ENCODE measurements at regions not wholly inside any gene's neighbourhood (a gene's known extent, or its start where the extent isn't known, plus 50 kb on each side); places are given as distances from the start of the nearest gene placed in this dataset.

DNA sequence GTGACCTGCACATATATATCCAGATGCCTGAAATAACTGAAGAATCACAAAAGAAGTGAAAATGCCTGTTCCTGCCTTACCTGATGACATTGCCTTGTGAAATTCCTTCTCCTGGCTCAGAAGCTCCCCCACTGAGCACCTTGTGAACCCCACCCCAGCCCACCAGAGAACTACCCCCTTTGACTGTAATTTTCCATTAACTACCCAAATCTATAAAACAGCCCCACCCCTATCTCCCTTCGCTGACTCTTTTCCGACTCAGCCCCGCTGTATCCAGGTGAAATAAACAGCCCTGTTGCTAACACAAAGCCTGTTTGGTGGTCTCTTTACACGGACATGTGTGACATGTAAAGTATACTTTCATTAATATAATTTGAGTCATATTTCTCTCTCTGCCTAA lies 320.3 kb upstream of the TECRL start:
- H3K9ac ChIP-seq (ENCODE audit: low read length): no peak overlapping the region
- H3K79me2 ChIP-seq (ENCODE audit: insufficient read depth, low read length): no peaks in the 10 kb centered on the region
- H3K4me2 ChIP-seq (ENCODE audit: low read length): no peak overlapping the region
- H3K9me2 ChIP-seq (ENCODE audit: insufficient read depth): no peaks in the 10 kb centered on the region
- peaks cover 0 to 4% of the 10 kb centered on the region in 2 experiments; a peak in 2 of 4 replicates for H3K9me3 ChIP-seq (ENCODE audit: control insufficient read depth in 1 of 2, insufficient read depth in 1 of 2, low read depth in 1 of 2, low read length in 2 of 2)
- H3K27me3 ChIP-seq (ENCODE audit: insufficient read depth, low read length): no peaks in the 10 kb centered on the region
- H4K20me1 ChIP-seq (ENCODE audit: insufficient read depth): no peaks in the 10 kb centered on the region
- RAD21 ChIA-PET (ENCODE audit: low non-redundant PET in 1 of 2, low total read pairs in 2 of 2, uncharacterized antibody in 2 of 2, unreplicated experiment in 2 of 2): no interaction called here
- no peaks in the 10 kb centered on the region for H3K4me1 ChIP-seq (ENCODE audit: control insufficient read depth in 1 of 2, insufficient read depth in 2 of 2, low read length in 2 of 2)
- DNase-seq (ENCODE audit: low read depth, low spot score) (no peak), ATAC-seq (no peak)
- H2AFZ ChIP-seq (ENCODE audit: low read depth, low read length, poor library complexity, severe bottlenecking): no peak overlapping the region
- H3K27ac ChIP-seq (ENCODE audit: low read depth, low read length): no peak overlapping the region
- BruUV-seq (replicated peaks): no TSS peak
- no peaks in the 10 kb centered on the region for H3K36me3 ChIP-seq (ENCODE audit: control insufficient read depth in 1 of 2, insufficient read depth in 2 of 2, low read length in 2 of 2)
- CTCF ChIA-PET: no interaction called here
- intact Hi-C loops (cut with micrococcal nuclease): no loop called here
- H3K4me3 ChIP-seq (replicated peaks in 1 of 2; ENCODE audit: low read depth in 1 of 2, low read length in 2 of 2): no peak overlapping the region
- TF ChIP-seq EZH2phosphoT487 (IDR thresholded peaks at IDR 0.05; ENCODE audit: borderline replicate concordance) (no peak), SIN3A (IDR thresholded peaks at IDR 0.05; ENCODE audit: low read depth) (no peak), EZH2 (IDR thresholded peaks at IDR 0.05) (no peak), SP1 (IDR thresholded peaks at IDR 0.05; ENCODE audit: low read depth) (no peak), RAD21 (IDR thresholded peaks at IDR 0.05; ENCODE audit: low read depth) (no peak), EGR1 (IDR thresholded peaks at IDR 0.05; ENCODE audit: low read depth) (no peak), CEBPB (IDR thresholded peaks at IDR 0.05; ENCODE audit: low read depth) (no peak), POLR2A (IDR thresholded peaks at IDR 0.05; ENCODE audit: borderline replicate concordance, extremely low read depth, insufficient read depth, insufficient read length) (no peak), ZFX (IDR thresholded peaks at IDR 0.05) (no peak), FOSL1 (IDR thresholded peaks at IDR 0.05; ENCODE audit: low read depth) (no peak), SRF (IDR thresholded peaks at IDR 0.05; ENCODE audit: low read depth) (no peak), ZNF274 (IDR thresholded peaks at IDR 0.05; ENCODE audit: low read depth, low read length) (no peak), JUND (IDR thresholded peaks at IDR 0.05) (no peak), ELF1 (IDR thresholded peaks at IDR 0.05; ENCODE audit: borderline replicate concordance, low read depth) (no peak), POLR2AphosphoS5 (IDR thresholded peaks at IDR 0.05; ENCODE audit: low read depth, low read length) (no peak)
- TF ChIP-seq, protein P1, sequence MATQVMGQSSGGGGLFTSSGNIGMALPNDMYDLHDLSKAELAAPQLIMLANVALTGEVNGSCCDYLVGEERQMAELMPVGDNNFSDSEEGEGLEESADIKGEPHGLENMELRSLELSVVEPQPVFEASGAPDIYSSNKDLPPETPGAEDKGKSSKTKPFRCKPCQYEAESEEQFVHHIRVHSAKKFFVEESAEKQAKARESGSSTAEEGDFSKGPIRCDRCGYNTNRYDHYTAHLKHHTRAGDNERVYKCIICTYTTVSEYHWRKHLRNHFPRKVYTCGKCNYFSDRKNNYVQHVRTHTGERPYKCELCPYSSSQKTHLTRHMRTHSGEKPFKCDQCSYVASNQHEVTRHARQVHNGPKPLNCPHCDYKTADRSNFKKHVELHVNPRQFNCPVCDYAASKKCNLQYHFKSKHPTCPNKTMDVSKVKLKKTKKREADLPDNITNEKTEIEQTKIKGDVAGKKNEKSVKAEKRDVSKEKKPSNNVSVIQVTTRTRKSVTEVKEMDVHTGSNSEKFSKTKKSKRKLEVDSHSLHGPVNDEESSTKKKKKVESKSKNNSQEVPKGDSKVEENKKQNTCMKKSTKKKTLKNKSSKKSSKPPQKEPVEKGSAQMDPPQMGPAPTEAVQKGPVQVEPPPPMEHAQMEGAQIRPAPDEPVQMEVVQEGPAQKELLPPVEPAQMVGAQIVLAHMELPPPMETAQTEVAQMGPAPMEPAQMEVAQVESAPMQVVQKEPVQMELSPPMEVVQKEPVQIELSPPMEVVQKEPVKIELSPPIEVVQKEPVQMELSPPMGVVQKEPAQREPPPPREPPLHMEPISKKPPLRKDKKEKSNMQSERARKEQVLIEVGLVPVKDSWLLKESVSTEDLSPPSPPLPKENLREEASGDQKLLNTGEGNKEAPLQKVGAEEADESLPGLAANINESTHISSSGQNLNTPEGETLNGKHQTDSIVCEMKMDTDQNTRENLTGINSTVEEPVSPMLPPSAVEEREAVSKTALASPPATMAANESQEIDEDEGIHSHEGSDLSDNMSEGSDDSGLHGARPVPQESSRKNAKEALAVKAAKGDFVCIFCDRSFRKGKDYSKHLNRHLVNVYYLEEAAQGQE (IDR thresholded peaks at IDR 0.05; ENCODE audit: low read depth): no peak
- TF ChIP-seq, protein P2, sequence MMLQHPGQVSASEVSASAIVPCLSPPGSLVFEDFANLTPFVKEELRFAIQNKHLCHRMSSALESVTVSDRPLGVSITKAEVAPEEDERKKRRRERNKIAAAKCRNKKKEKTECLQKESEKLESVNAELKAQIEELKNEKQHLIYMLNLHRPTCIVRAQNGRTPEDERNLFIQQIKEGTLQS (IDR thresholded peaks at IDR 0.05): no peak
- POLR2A ChIA-PET: no interaction called here

Data from HCT116 (cell line).